AG04449 (cell line): ENCODE measurements at regions not wholly inside any gene's neighbourhood (a gene's known extent, or its start where the extent isn't known, plus 50 kb on each side); places are given as distances from the start of the nearest gene placed in this dataset.

Experiments used
- CTCF ChIA-PET: fragments of 350-600 bp; formaldehyde crosslinking; extraction: SDS; loops from one replicate; lab custom pipeline; 2021; ENCODE audit warnings: antibody characterized with exemption; lab: Yijun Ruan, JAX
- POLR2A ChIA-PET: fragments of 400-600, 350-600 bp; formaldehyde crosslinking; extraction: SDS; loops from one replicate; lab custom pipeline; 2020; ENCODE audit warnings: antibody characterized with exemption, inconsistent platforms; lab: Yijun Ruan, JAX
- DNase-seq: peaks from one replicate; pipeline ENCODE4 v3.0.0-alpha.2; 2010; ENCODE audit warnings: low read depth, low spot score
- H3K4me3 ChIP-seq: 2 replicates; pipeline ENCODE4 v1.5.1; 2011; ENCODE audit warnings: low read depth, mild to moderate bottlenecking, control low read depth, low read length
- CTCF ChIP-seq: IDR thresholded peaks from one replicate; pipeline ENCODE4 v1.5.1; 2011; ENCODE audit warnings: mild to moderate bottlenecking, moderate library complexity, low read length, control low read depth, inconsistent platforms; ENCODE audit not compliant: insufficient read depth; ENCODE audit errors: missing control alignments

GRCh38 chr12:131217024-131217586, 263.4 kb downstream of the ADGRD1 start:
- CTCF ChIA-PET = no interaction called here
- DNase-seq = no peak
- POLR2A ChIA-PET = no interaction called here
- H3K4me3 ChIP-seq = no peak overlapping the region
- TF ChIP-seq CTCF = no peak

- POLR2A ChIA-PET = no interaction called here
- CTCF ChIA-PET = no interaction called here
- no peak overlapping the region for H3K4me3 ChIP-seq
- no peak for DNase-seq
- TF ChIP-seq CTCF = no peak
Observed at GRCh38 chr12:131218026-131218922, 264.6 kb downstream of the ADGRD1 start.

DNA sequence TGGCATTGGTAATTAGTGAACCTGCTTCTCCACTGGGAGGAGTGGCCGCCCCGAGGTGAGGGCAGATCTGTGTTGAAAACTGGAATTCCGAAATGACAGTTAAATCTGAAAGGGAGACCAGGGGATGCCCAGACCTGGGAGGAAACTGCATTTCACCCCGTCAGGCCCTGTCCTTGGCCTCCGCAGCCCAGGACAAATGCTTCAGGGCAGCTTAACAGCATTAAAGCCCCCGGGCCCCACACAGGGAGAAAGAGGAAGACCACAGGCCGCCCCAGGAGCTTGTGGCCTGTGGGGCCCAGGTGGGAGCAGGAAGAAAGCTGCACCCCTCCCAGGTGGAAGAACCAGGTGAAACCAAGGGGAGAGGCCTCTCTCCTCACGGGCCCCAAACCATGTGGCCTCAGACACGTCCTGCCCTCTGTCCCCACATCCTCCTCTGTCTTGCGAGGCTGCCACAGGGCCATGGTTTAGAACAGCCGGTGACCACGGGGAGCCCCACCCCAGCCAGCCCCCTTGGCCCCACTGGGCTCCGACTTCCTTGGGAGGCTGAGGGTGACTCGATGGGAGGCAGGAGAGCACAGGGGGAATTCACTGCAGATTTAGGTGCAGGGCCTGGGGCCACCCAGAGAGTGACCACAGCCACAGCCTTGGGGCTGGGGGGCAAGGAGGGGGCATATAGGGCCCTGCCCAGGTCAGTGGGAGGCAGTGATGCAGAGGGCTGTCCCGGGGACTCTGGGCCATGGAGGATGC, 265.4 kb downstream of the ADGRD1 start:
- DNase-seq = no peak
- TF ChIP-seq CTCF = no peak
- POLR2A ChIA-PET = no interaction called here
- CTCF ChIA-PET = no interaction called here
- no peak overlapping the region for H3K4me3 ChIP-seq

DNA sequence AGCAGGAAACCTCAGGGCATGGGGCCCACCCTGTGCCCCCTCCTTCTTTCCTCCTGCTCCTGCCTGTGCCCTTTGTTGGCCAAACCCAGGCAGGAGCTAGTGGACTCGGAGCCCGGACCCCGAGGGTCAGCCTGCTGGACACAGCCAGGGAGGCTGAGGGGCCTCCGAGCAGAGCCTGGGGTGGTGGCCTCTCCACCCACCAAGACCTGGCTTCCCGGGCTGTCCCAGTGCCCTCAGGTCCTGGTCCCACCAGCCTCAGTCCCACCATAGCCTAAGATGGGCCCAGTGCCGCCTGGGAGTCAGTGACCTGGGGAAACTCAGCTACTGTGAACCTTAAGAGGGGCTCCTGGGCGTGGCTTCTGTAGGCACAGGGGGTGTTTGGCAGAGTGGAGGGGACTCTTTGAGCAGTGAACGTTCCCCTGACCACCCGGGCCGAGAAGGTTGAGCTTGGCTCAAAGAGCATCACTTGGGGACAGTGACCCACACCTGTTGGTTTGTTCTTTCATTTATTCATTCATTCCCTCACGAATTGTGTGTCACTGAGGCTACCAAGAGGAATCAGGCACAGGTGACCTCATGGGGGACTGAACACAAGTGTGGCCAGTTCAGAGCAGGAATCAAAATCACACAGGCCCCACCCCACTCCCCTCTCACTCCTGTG, 266.1 kb downstream of the ADGRD1 start:
- POLR2A ChIA-PET = no interaction called here
- no peak overlapping the region for H3K4me3 ChIP-seq
- no peak for DNase-seq
- CTCF ChIA-PET = no interaction called here
- no peak for TF ChIP-seq CTCF

GRCh38 chr12:131220331-131220685, 266.6 kb downstream of the ADGRD1 start:
- no peak for TF ChIP-seq CTCF
- CTCF ChIA-PET = no interaction called here
- POLR2A ChIA-PET = no interaction called here
- DNase-seq = no peak
- no peak overlapping the region for H3K4me3 ChIP-seq
